ENCODE measurements at regions not wholly inside any gene's neighbourhood (a gene's known extent, or its start where the extent isn't known, plus 50 kb on each side); places are given as distances from the start of the nearest gene placed in this dataset.

- no peak for TF ChIP-seq EZH2phosphoT487 (IDR thresholded peaks at IDR 0.05; ENCODE audit: borderline replicate concordance, low read length)
- no peak for TF ChIP-seq EZH2 (IDR thresholded peaks at IDR 0.05; ENCODE audit: low read length, unreplicated experiment)
- no peak for TF ChIP-seq CTCF (conservative IDR thresholded peaks at IDR 0.05; ENCODE audit: low read depth, low read length)
- Histone ChIP-seq H2AFZ (ENCODE audit: low read length) (no peak overlapping the region), H3K79me2 (ENCODE audit: low read length) (no peaks in the 10 kb centered on the region), H4K20me1 (ENCODE audit: low read length) (no peaks in the 10 kb centered on the region), H3K4me1 (ENCODE audit: insufficient read depth, low read length) (no peaks in the 10 kb centered on the region), H3K4me3 (ENCODE audit: low read length) (no peak overlapping the region), H3K27me3 (ENCODE audit: low read length) (no peaks in the 10 kb centered on the region), H3K9ac (ENCODE audit: low read length) (no peak overlapping the region), H3F3A (ENCODE audit: low read length, unreplicated experiment) (no peaks in the 10 kb centered on the region), H3K9me3 (ENCODE audit: low read length) (no peaks in the 10 kb centered on the region), H3K4me2 (ENCODE audit: low read length) (no peak overlapping the region), H3K27ac (ENCODE audit: low read length) (no peak overlapping the region), H3K36me3 (ENCODE audit: low read depth, low read length) (no peaks in the 10 kb centered on the region), H3K9me2 (replicated peaks; ENCODE audit: low read length) (no peaks in the 10 kb centered on the region)
- no TSS peak for BruUV-seq (replicated peaks)
- DNase-seq (no peak), ATAC-seq (no peak)
- CTCF ChIA-PET, result no interaction called here
- POLR2A ChIA-PET (ENCODE audit: unreplicated experiment), result no interaction called here
- intact Hi-C loops (cut with micrococcal nuclease), result no loop called here
Observed at GRCh38 chr15:53911431-53911830, 66.8 kb upstream of the UNC13C start.

GRCh38 chr15:53910852-53911251 lies 67.4 kb upstream of the UNC13C start:
- ChIA-PET POLR2A (ENCODE audit: unreplicated experiment) (no interaction called here), CTCF (no interaction called here)
- Histone ChIP-seq H3K27me3 (ENCODE audit: low read length) (no peaks in the 10 kb centered on the region), H3K4me1 (ENCODE audit: insufficient read depth, low read length) (no peaks in the 10 kb centered on the region), H3K79me2 (ENCODE audit: low read length) (no peaks in the 10 kb centered on the region), H3K9ac (ENCODE audit: low read length) (no peak overlapping the region), H2AFZ (ENCODE audit: low read length) (no peak overlapping the region), H3F3A (ENCODE audit: low read length, unreplicated experiment) (no peaks in the 10 kb centered on the region), H3K4me3 (ENCODE audit: low read length) (no peak overlapping the region), H3K9me3 (ENCODE audit: low read length) (no peaks in the 10 kb centered on the region), H3K4me2 (ENCODE audit: low read length) (no peak overlapping the region), H3K9me2 (replicated peaks; ENCODE audit: low read length) (no peaks in the 10 kb centered on the region), H4K20me1 (ENCODE audit: low read length) (no peaks in the 10 kb centered on the region), H3K27ac (ENCODE audit: low read length) (no peak overlapping the region), H3K36me3 (ENCODE audit: low read depth, low read length) (no peaks in the 10 kb centered on the region)
- DNase-seq (no peak), ATAC-seq (no peak)
- BruUV-seq (replicated peaks), result no TSS peak
- intact Hi-C loops (cut with micrococcal nuclease), result no loop called here
- no peak for TF ChIP-seq CTCF (conservative IDR thresholded peaks at IDR 0.05; ENCODE audit: low read depth, low read length)

DNA sequence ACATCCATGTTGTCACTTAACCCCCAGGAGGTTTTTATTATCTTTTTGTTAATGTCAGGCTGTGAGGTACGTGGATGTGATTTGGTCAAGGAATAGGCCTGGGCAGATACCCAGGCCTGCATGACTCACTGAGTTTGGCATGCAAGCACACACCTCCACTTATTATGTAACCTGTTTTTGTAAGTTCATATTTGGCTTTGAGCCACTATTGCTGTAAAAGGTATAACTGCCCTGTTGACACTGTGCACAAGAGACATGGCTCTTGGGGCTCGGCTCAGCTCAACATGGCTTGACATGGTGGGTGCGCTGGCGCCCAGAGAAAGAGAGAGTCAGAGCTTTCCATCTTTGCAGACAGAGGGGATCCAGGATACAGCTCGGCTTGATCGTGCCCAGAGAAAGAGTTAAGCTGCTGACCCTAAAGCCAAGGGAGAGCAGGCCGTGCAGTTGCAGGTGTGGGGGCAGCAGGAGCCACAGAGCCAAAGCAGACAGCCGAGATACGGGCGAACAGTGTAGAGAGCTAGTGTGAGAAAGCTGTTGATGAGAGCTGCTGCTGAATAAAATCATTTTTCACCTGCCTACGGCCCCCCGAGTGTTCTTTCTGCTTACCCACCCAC lies 67.9 kb upstream of the UNC13C start:
- Histone ChIP-seq H3K79me2 (ENCODE audit: low read length) (no peaks in the 10 kb centered on the region), H3K27ac (ENCODE audit: low read length) (no peak overlapping the region), H3F3A (ENCODE audit: low read length, unreplicated experiment) (no peaks in the 10 kb centered on the region), H4K20me1 (ENCODE audit: low read length) (no peaks in the 10 kb centered on the region), H2AFZ (ENCODE audit: low read length) (no peak overlapping the region), H3K36me3 (ENCODE audit: low read depth, low read length) (no peaks in the 10 kb centered on the region), H3K4me1 (ENCODE audit: insufficient read depth, low read length) (no peaks in the 10 kb centered on the region), H3K4me2 (ENCODE audit: low read length) (no peak overlapping the region), H3K27me3 (ENCODE audit: low read length) (no peaks in the 10 kb centered on the region), H3K9me3 (ENCODE audit: low read length) (no peaks in the 10 kb centered on the region), H3K9me2 (replicated peaks; ENCODE audit: low read length) (no peaks in the 10 kb centered on the region), H3K4me3 (ENCODE audit: low read length) (no peak overlapping the region), H3K9ac (ENCODE audit: low read length) (no peak overlapping the region)
- TF ChIP-seq EZH2phosphoT487 (IDR thresholded peaks at IDR 0.05; ENCODE audit: borderline replicate concordance, low read length), result no peak
- no peak for TF ChIP-seq EZH2 (IDR thresholded peaks at IDR 0.05; ENCODE audit: low read length, unreplicated experiment)
- no peak for TF ChIP-seq CTCF (conservative IDR thresholded peaks at IDR 0.05; ENCODE audit: low read depth, low read length)
- no TSS peak for BruUV-seq (replicated peaks)
- ATAC-seq (no peak; the same call in 1 of the 2 replicates), DNase-seq (peak; percentile 66)
- POLR2A ChIA-PET (ENCODE audit: unreplicated experiment), result no interaction called here
- intact Hi-C loops (cut with micrococcal nuclease), result no loop called here
- CTCF ChIA-PET, result no interaction called here
